Pancreas (tissue), 10 donors: ENCODE measurements at regions not wholly inside any gene's neighbourhood (a gene's known extent, or its start where the extent isn't known, plus 50 kb on each side); places are given as distances from the start of the nearest gene placed in this dataset.

Experiments used
- ATAC-seq, 4 donors: fragments of 200-7000 bp; cut with Tn5 transposase; one replicate each; pipeline versions ENCODE4 v1.8.0 to v1.9.1; 2020; ENCODE audit warnings: mild to moderate bottlenecking in 4 of 4, moderate library complexity in 4 of 4
- DNase-seq, 6 donors: peaks; one replicate each; pipeline ENCODE4 v3.0.0-alpha.2; 2020
- FAIRE-seq: peaks from 2 replicates; lab custom pipeline; 2012; peaks lifted over from hg19 to GRCh38; lab: Jason Lieb, UNC
- H3K27ac ChIP-seq, 4 donors: fragments of 200-600 bp; sonication (generic); 1 replicate in 3 of 4; 2 replicates in 1 of 4; pipeline versions ENCODE4 v1.5.0 to v1.8.0; 2020
- H3K27me3 ChIP-seq, 4 donors: fragments of 200-600 bp; one replicate each; pipeline ENCODE4 v1.8.0; 2021
- H3K36me3 ChIP-seq, 3 donors: fragments of 200-600 bp; sonication (generic) in 1 of 3; one replicate each; pipeline versions ENCODE4 v1.5.0 to v1.8.0; 2020 to 2021
- H3K4me1 ChIP-seq, 3 donors: fragments of 200-600 bp; one replicate each; pipeline ENCODE4 v1.8.0; 2021
- H3K4me3 ChIP-seq, 4 donors: fragments of 200-600 bp; sonication (generic) in 2 of 4; one replicate each; pipeline versions ENCODE4 v1.5.0 to v1.8.0; 2020 to 2021
- H3K9me3 ChIP-seq, 4 donors: fragments of 200-600 bp; one replicate each; pipeline ENCODE4 v1.8.0; 2021
- CTCF ChIP-seq, 4 donors: fragments of 200-600 bp; sonication (generic) in 3 of 4; IDR thresholded peaks; one replicate each; pipeline versions ENCODE4 v1.5.0 to v1.8.0; 2021; ENCODE audit warnings: antibody characterized with exemption in 4 of 4
- WGBS, 2 donors: extraction: QIAGEN DNeasy Blood & Tissue Kit; methylation state at CpG; one replicate each; pipeline ENCODE4 v1.1.7; 2013; 5-methylcytosine and 5-hydroxymethylcytosine counted together
- intact Hi-C, 3 donors: fragments of 100-400 bp; cut with DNase I; formaldehyde crosslinking; loops; one replicate each; pipeline versions ENCODE4 v1.11.1 to v1.14.2; 2022
- donor health status: healthy with polysubstance abuse.
- donor health status: DM: no; HTN: no; CAD: no; lungs with moderate emphysema.
- donor health status: DM: no; HTN: no; CAD: no.
- donor health status: control.
- donor health status: control.
- donor health status: Bipolar disorder and iron deficiency.
- donor health status: DM: yes; HTN: yes; CAD: no.
- donor health status: DM: no; HTN: no; CAD: no.
- donor health status: DM: no; HTN: no; CAD: no.
- donor health status: DM: yes; HTN: yes; CAD: no.

GRCh38 chr6:155747491-155747890, 291.9 kb upstream of the NOX3 start:
- whole genome bisulfite sequencing, 2 donors, result 28 to 37% methylated on average over 3 of the region's 3 CpGs
- H3K9me3 ChIP-seq, result no peaks in the 10 kb centered on the region
- no peak for ATAC-seq
- intact Hi-C loops, result no loop called here
- no peak for FAIRE-seq
- TF ChIP-seq CTCF (IDR thresholded peaks at IDR 0.05), result no peak
- H3K4me3 ChIP-seq, result no peak overlapping the region
- no peaks in the 10 kb centered on the region for H3K27me3 ChIP-seq
- no peak for DNase-seq
- H3K4me1 ChIP-seq, result no peaks in the 10 kb centered on the region
- H3K36me3 ChIP-seq, result no peaks in the 10 kb centered on the region
- no peak overlapping the region for H3K27ac ChIP-seq

DNA sequence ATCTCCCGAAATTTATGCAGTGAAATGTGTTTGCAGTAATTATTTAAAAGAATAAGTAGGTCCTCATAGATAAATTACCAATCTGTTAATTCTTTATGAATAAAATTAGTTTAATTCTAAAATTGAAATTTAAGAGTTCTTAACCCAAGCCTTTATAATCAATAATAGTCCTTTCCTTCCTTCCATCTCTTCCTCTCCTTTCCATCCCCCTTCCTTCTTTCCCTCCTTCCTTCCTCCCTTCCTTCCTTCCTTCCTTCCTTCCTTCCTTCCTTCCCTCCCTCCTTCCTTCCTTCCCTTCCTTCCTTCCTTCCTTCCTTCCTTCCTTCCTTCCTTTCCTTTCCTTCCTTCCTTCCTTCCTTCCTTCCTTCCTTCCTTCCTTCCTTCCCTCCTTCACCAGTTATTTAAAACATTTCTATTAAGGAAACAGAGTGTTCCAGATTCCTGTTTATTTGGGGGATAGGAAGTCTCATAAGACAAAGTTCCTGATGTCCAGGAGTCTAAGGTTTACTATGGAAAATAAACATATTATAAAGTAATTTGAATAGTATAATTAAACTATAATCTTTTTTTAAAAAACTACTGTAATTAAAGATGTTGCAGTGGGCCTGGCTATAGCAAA, 285.3 kb upstream of the NOX3 start:
- DNase-seq, result no peak
- H3K27me3 ChIP-seq, result no peaks in the 10 kb centered on the region
- no peaks in the 10 kb centered on the region for H3K4me1 ChIP-seq
- no peaks in the 10 kb centered on the region for H3K36me3 ChIP-seq
- H3K27ac ChIP-seq, result no peak overlapping the region
- WGBS, 2 donors, result 75 to 78% methylated on average over 1 of the region's 1 CpG
- H3K9me3 ChIP-seq, result no peaks in the 10 kb centered on the region
- intact Hi-C loops, result no loop called here
- no peak for FAIRE-seq
- ATAC-seq, result no peak
- no peak for TF ChIP-seq CTCF (IDR thresholded peaks at IDR 0.05)
- no peak overlapping the region for H3K4me3 ChIP-seq

DNA sequence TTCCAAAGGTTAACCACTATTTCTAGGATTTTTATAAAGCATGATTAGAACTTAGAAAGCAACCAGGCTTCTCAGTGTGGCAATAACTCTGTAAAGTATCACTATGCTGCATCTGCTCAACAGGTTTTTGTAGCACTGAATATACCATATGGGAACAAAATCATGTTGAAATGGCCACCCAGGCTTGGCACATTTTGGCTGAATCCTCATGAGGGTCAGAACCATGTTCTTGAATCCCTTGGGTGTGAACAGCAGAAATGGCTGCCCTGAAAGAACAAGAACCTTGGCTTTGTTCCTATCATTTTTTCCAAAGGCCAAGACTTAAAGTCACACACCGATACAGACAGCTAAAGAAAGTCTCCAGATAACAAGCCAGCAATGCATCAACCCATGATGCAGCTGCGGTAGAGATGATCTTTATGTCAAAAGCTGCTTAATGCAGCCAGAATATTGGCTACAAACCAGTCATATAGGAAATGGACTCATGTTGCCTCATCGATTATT, 283.0 kb upstream of the NOX3 start:
- H3K36me3 ChIP-seq, result no peaks in the 10 kb centered on the region
- no peak overlapping the region for H3K4me3 ChIP-seq
- no peaks in the 10 kb centered on the region for H3K4me1 ChIP-seq
- no peaks in the 10 kb centered on the region for H3K27me3 ChIP-seq
- intact Hi-C loops, result no loop called here
- ATAC-seq (no peak), DNase-seq (no peak), FAIRE-seq (no peak)
- 67 to 74% methylated on average over 3 of the region's 3 CpGs for WGBS, 2 donors
- no peak for TF ChIP-seq CTCF (IDR thresholded peaks at IDR 0.05)
- H3K9me3 ChIP-seq, result no peaks in the 10 kb centered on the region
- no peak overlapping the region for H3K27ac ChIP-seq

- Histone ChIP-seq H3K4me3 (no peak overlapping the region), H3K27ac (no peak overlapping the region), H3K27me3 (no peaks in the 10 kb centered on the region), H3K9me3 (no peaks in the 10 kb centered on the region), H3K4me1 (no peaks in the 10 kb centered on the region), H3K36me3 (no peaks in the 10 kb centered on the region)
- ATAC-seq, result no peak
- no peak for TF ChIP-seq CTCF (IDR thresholded peaks at IDR 0.05)
- intact Hi-C loops, result no loop called here
- no peak for FAIRE-seq
- DNase-seq, result no peak
- 31 to 53% methylated on average over 1 of the region's 1 CpG for WGBS, 2 donors
These were observed 261.7 kb upstream of the NOX3 start for GRCh38 chr6:155717374-155717773.

- H3K4me3 ChIP-seq, result no peak overlapping the region
- intact Hi-C loops, result no loop called here
- ATAC-seq, result no peak
- H3K36me3 ChIP-seq, result no peaks in the 10 kb centered on the region
- no peaks in the 10 kb centered on the region for H3K27me3 ChIP-seq
- no peak overlapping the region for H3K27ac ChIP-seq
- DNase-seq, result no peak
- no peaks in the 10 kb centered on the region for H3K4me1 ChIP-seq
- 36 to 66% methylated on average over 2 of the region's 2 CpGs for WGBS, 2 donors
- H3K9me3 ChIP-seq, result no peaks in the 10 kb centered on the region
- no peak for TF ChIP-seq CTCF (IDR thresholded peaks at IDR 0.05)
- FAIRE-seq, result no peak
These were observed 255.1 kb upstream of the NOX3 start for GRCh38 chr6:155710704-155711103.
